OCI-LY3 (cell line): ENCODE measurements at regions not wholly inside any gene's neighbourhood (a gene's known extent, or its start where the extent isn't known, plus 50 kb on each side); places are given as distances from the start of the nearest gene placed in this dataset.

Source experiments
- H2AFZ ChIP-seq: fragments of 200-600, 300-600 bp; shearing (Covaris generic); 2 replicates; pipeline ENCODE4 v1.6.0; 2014; ENCODE audit warnings: antibody characterized with exemption, low read depth, low read length
- H3K27ac ChIP-seq: fragments of 200-600, 300-600 bp; sonication (generic); 2 replicates; pipeline ENCODE4 v1.5.1; 2014; ENCODE audit warnings: mild to moderate bottlenecking, low read length, moderate library complexity, mixed read lengths
- H3K27me3 ChIP-seq: fragments of 200-600, 300-600 bp; sonication (generic); 2 replicates; pipeline ENCODE4 v1.6.1; 2014; ENCODE audit warnings: low read depth, low read length, mixed read lengths
- H3K36me3 ChIP-seq: fragments of 200-600, 300-600 bp; sonication (generic); replicated peaks from 2 replicates; pipeline ENCODE3; 2014; ENCODE audit warnings: low read depth, low read length, mixed read lengths
- H3K4me1 ChIP-seq: fragments of 300-600, 200-600 bp; sonication (generic); 2 replicates; pipeline ENCODE4 v1.6.1; 2014; ENCODE audit warnings: low read length, mixed read lengths
- H3K4me2 ChIP-seq: fragments of 200-600, 300-600 bp; sonication (generic); 2 replicates; pipeline ENCODE4 v1.6.1; 2014; ENCODE audit warnings: low read length, mixed read lengths
- H3K4me3 ChIP-seq: fragments of 300-600, 200-600 bp; sonication (generic); 2 replicates; pipeline ENCODE4 v1.5.1; 2014; ENCODE audit warnings: antibody characterized with exemption, mild to moderate bottlenecking, low read length, moderate library complexity
- H3K79me2 ChIP-seq: fragments of 300-600, 200-600 bp; shearing (Covaris generic); 2 replicates; pipeline ENCODE4 v1.6.1; 2014; ENCODE audit warnings: mild to moderate bottlenecking, low read length, mixed read lengths
- H3K9ac ChIP-seq: fragments of 300-600, 200-600 bp; shearing (Covaris generic); 2 replicates; pipeline ENCODE4 v1.6.0; 2014; ENCODE audit warnings: mild to moderate bottlenecking, low read length, moderate library complexity
- H3K9me3 ChIP-seq: fragments of 200-600, 300-600 bp; shearing (Covaris generic); 2 replicates; pipeline ENCODE4 v1.6.1; 2014; ENCODE audit warnings: low read length, mixed read lengths; ENCODE audit not compliant: insufficient read depth
- H4K20me1 ChIP-seq: fragments of 200-600, 300-600 bp; sonication (generic); 2 replicates; pipeline ENCODE4 v1.6.1; 2016; ENCODE audit warnings: low read length, mixed read lengths; ENCODE audit not compliant: insufficient read depth
- CTCF ChIP-seq: fragments of 200-600, 300-600 bp; sonication (generic); IDR thresholded peaks from 2 replicates; pipeline ENCODE4 v1.5.1; 2014; ENCODE audit warnings: antibody characterized with exemption, low read length, low read depth
- EZH2phosphoT487 ChIP-seq: fragments of 200-600 bp; shearing (Covaris generic); IDR thresholded peaks from 2 replicates; pipeline ENCODE4 v1.6.1; 2018; ENCODE audit warnings: antibody characterized with exemption, mixed run types, low read depth

- Histone ChIP-seq H3K9me3 (no peaks in the 10 kb centered on the region), H2AFZ (no peak overlapping the region), H3K27me3 (peaks cover 28% of the 10 kb centered on the region), H3K36me3 (no peaks in the 10 kb centered on the region), H3K4me3 (no peak overlapping the region), H3K4me1 (no peaks in the 10 kb centered on the region), H3K4me2 (no peak overlapping the region), H4K20me1 (no peaks in the 10 kb centered on the region), H3K27ac (no peak overlapping the region), H3K9ac (no peak overlapping the region), H3K79me2 (no peaks in the 10 kb centered on the region)
- TF ChIP-seq CTCF (no peak), EZH2phosphoT487 (no peak)
Measured at GRCh38 chr1:177600321-177600720, 369.5 kb downstream of the SEC16B start.

GRCh38 chr1:177597393-177597792, 372.5 kb downstream of the SEC16B start:
- no peak for TF ChIP-seq CTCF
- no peak for TF ChIP-seq EZH2phosphoT487
- Histone ChIP-seq H2AFZ (no peak overlapping the region), H3K4me2 (no peak overlapping the region), H3K27me3 (peaks cover 28% of the 10 kb centered on the region), H3K4me3 (no peak overlapping the region), H4K20me1 (no peaks in the 10 kb centered on the region), H3K27ac (no peak overlapping the region), H3K9ac (no peak overlapping the region), H3K9me3 (no peaks in the 10 kb centered on the region), H3K79me2 (no peaks in the 10 kb centered on the region), H3K4me1 (no peaks in the 10 kb centered on the region), H3K36me3 (no peaks in the 10 kb centered on the region)

GRCh38 chr1:177596485-177596884, 373.4 kb downstream of the SEC16B start:
- Histone ChIP-seq H3K27me3 (peaks cover 29% of the 10 kb centered on the region), H3K27ac (no peak overlapping the region), H3K4me2 (no peak overlapping the region), H3K79me2 (no peaks in the 10 kb centered on the region), H4K20me1 (no peaks in the 10 kb centered on the region), H3K9ac (no peak overlapping the region), H3K36me3 (no peaks in the 10 kb centered on the region), H2AFZ (no peak overlapping the region), H3K4me3 (no peak overlapping the region), H3K9me3 (no peaks in the 10 kb centered on the region), H3K4me1 (peaks cover 7% of the 10 kb centered on the region)
- TF ChIP-seq CTCF (no peak), EZH2phosphoT487 (no peak)

- TF ChIP-seq EZH2phosphoT487, result no peak
- no peak for TF ChIP-seq CTCF
- no peaks in the 10 kb centered on the region for H4K20me1 ChIP-seq
- no peak overlapping the region for H3K4me3 ChIP-seq
- peaks cover 39% of the 10 kb centered on the region for H3K4me1 ChIP-seq
- no peak overlapping the region for H3K9ac ChIP-seq
- no peaks in the 10 kb centered on the region for H3K36me3 ChIP-seq
- H3K9me3 ChIP-seq, result no peaks in the 10 kb centered on the region
- no peak overlapping the region for H3K27ac ChIP-seq
- no peak overlapping the region for H3K4me2 ChIP-seq
- H2AFZ ChIP-seq, result no peak overlapping the region
- H3K79me2 ChIP-seq, result no peaks in the 10 kb centered on the region
- peaks cover 29% of the 10 kb centered on the region for H3K27me3 ChIP-seq
Measured at GRCh38 chr1:177593105-177593504, 376.8 kb downstream of the SEC16B start.
